ENCODE measurements at regions not wholly inside any gene's neighbourhood (a gene's known extent, or its start where the extent isn't known, plus 50 kb on each side); places are given as distances from the start of the nearest gene placed in this dataset.

- no peak for TF ChIP-seq CTCF (conservative IDR thresholded peaks at IDR 0.05)
- TF ChIP-seq EZH2 (IDR thresholded peaks at IDR 0.05; ENCODE audit: low read depth) = no peak
Observed at GRCh38 chr2:66781804-66782203, 346.9 kb downstream of the MEIS1 start.
